Muscle layer of duodenum (tissue), 2 donors: ENCODE measurements at regions not wholly inside any gene's neighbourhood (a gene's known extent, or its start where the extent isn't known, plus 50 kb on each side); places are given as distances from the start of the nearest gene placed in this dataset.
"Not testable (repeated sequence)": the region's sequence is repeated elsewhere in the genome, so short reads cannot be mapped to it uniquely, and the experiment has no call there.

Experiments used
- H3K27ac ChIP-seq: one replicate; pipeline ENCODE4 v1.7.0; 2013; ENCODE audit warnings: mild to moderate bottlenecking, low read length
- H3K27me3 ChIP-seq: one replicate; pipeline ENCODE4 v1.7.0; 2013; ENCODE audit warnings: low read depth, mild to moderate bottlenecking, control low read depth, low read length
- H3K36me3 ChIP-seq, 2 donors: one replicate each; pipeline ENCODE4 v1.7.0; 2013; ENCODE audit warnings: low read length in 2 of 2, control low read depth in 1 of 2, mild to moderate bottlenecking in 1 of 2; ENCODE audit not compliant: insufficient read depth in 2 of 2, control insufficient read depth in 1 of 2
- H3K4me1 ChIP-seq, 2 donors: one replicate each; pipeline ENCODE4 v1.7.0; 2013; ENCODE audit warnings: low read length in 2 of 2, mild to moderate bottlenecking in 2 of 2, control low read depth in 1 of 2, moderate library complexity in 1 of 2; ENCODE audit not compliant: insufficient read depth in 2 of 2, control insufficient read depth in 1 of 2
- H3K4me3 ChIP-seq, 2 donors: one replicate each; pipeline ENCODE4 v1.7.0; 2013; ENCODE audit warnings: low read length in 2 of 2, low read depth in 1 of 2, mild to moderate bottlenecking in 1 of 2
- H3K9me3 ChIP-seq, 2 donors: one replicate each; pipeline ENCODE4 v1.7.0; 2013; ENCODE audit warnings: low read length in 2 of 2, control low read depth in 1 of 2, mild to moderate bottlenecking in 1 of 2; ENCODE audit not compliant: control insufficient read depth in 1 of 2
- donor health status: healthy.

DNA sequence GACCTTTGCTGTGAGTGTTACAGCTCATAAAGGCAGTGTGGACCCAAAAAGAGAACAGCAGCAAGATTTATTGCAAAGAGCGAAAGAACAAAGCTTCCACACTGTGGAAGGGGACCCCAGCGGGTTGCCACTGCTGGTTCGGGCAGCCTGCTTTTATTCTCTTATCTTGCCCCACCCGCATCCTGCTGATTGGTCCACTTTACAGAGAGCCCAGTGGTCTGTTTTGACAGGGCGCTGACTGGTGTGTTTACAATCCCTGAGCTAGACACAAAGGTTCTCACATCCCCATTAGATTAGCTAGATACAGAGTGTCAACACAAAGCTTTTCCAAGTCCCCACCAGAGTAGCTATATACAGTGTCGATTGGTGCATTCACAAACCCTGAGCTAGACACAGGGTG lies 1187.5 kb downstream of the NXPH1 start:
- H3K9me3 ChIP-seq, H3K27me3 ChIP-seq, H3K4me1 ChIP-seq, H3K36me3 ChIP-seq, H3K4me3 ChIP-seq, H3K27ac ChIP-seq: not testable (repeated sequence)

DNA sequence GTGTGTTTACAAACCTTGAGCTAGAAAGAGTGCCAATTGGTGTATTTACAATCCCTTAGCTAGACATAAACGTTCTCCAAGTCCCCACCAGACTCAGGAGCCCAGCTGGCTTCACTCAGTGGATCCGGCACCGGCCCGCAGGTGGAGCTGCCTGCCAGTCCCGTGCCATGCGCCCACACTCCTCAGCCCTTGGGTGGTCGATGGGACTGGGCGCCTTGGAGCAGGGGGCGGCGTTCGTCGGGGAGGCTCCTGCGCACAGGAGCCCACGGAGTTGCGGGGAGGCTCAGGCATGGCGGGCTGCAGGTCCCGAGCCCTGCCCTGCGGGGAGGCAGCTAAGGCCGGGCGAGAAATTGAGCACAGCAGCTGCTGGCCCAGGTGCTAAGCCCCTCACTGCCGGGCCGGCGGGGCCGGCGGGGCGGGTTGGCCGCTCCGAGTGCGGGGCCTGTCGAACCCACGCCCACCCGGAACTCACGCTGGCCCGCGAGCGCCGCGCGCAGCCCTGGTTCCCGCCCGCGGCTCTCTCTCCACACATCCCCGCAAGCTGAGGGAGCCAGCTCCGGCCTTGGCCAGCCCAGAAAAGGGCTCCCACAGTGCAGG lies 1188.0 kb downstream of the NXPH1 start:
- H3K9me3 ChIP-seq, H3K36me3 ChIP-seq, H3K4me3 ChIP-seq, H3K4me1 ChIP-seq, H3K27me3 ChIP-seq, H3K27ac ChIP-seq: not testable (repeated sequence)

DNA sequence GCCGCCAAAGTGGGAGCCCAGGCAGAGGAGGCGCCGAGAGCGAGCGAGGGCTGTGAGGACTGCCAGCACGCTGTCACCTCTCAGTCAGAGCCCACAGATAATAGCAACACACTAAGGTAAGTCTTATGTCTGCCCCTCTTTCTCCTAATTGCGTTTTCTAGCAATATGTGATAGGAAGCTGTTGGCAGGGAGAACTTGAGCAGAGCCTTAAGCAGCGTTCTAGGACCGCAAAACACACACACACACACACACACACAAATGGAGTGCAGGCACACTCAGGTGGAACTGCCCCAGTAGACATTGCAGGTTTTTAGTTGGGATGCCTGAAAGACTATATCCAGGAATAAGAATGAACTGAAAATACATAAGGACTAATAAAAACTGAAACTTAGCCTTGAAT lies 1188.5 kb downstream of the NXPH1 start:
- no peaks in the 10 kb centered on the region for H3K36me3 ChIP-seq
- no peak overlapping the region for H3K4me3 ChIP-seq
- H3K27me3 ChIP-seq = no peaks in the 10 kb centered on the region
- no peak overlapping the region for H3K27ac ChIP-seq
- peaks cover 0 to 3% of the 10 kb centered on the region in 2 donors for H3K9me3 ChIP-seq
- H3K4me1 ChIP-seq = no peaks in the 10 kb centered on the region

DNA sequence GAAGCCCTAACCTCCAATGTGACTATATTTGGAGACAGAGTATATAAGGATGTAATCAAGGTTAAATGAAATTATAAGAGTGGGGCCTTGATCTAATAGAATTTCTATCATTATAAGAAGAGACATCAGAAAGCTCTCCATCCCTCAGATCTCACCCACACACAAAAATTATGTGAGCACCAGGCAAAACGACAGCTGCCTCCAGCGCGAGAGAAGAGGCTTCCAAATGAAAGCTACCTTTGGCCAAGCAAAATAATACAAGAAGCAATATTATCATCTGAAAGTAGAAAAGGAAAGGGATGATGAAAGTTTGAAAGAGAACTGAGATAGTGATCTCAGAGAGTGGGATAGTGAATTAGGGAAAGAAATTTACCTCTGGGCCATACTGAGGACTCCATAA lies 1192.5 kb downstream of the NXPH1 start:
- H3K27me3 ChIP-seq = no peaks in the 10 kb centered on the region
- no peaks in the 10 kb centered on the region for H3K4me1 ChIP-seq
- H3K4me3 ChIP-seq = no peak overlapping the region
- no peak overlapping the region for H3K27ac ChIP-seq
- H3K9me3 ChIP-seq = peaks cover 0 to 3% of the 10 kb centered on the region in 2 donors
- H3K36me3 ChIP-seq = no peaks in the 10 kb centered on the region

DNA sequence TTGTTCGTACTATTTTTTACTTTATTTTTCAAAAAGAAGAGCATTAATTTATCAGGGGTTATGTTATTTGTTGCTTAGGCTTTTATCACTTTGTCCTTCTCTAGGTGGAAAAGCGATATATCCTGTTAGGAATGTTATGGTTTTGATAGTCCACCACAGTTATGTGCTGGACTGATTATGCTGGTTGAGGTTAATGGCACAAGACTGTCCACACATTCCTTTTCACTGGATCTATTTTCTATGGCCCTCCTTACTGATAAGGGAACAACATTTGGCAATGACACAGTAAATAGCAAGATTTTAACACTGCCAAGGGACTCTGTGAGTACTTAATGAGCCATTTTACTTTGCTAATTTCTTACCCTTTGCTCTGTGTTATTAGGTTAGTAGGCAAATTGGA lies 1212.3 kb downstream of the NXPH1 start:
- H3K4me3 ChIP-seq = no peak overlapping the region
- no peaks in the 10 kb centered on the region for H3K27me3 ChIP-seq
- H3K4me1 ChIP-seq = no peaks in the 10 kb centered on the region
- H3K27ac ChIP-seq = no peak overlapping the region
- no peaks in the 10 kb centered on the region for H3K9me3 ChIP-seq
- no peaks in the 10 kb centered on the region for H3K36me3 ChIP-seq

DNA sequence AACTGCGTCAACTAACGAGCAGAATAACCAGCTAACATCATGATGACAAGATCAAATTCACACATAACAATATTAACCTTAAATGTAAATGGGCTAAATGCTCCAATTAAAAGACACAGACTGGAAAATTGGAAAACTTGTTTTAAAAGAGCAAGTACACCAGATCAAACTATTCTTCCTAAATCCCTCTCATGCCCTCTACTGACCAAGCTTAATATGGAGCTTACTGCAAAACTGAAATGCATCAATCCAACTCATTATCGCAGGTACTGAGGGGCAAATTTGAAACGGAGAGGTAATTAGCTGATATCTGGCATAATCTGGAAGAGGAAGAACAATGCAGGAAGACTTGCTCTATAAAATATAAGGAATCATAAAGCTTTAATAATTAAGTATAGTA lies 1223.8 kb downstream of the NXPH1 start:
- H3K4me1 ChIP-seq = no peaks in the 10 kb centered on the region
- no peak overlapping the region for H3K4me3 ChIP-seq
- no peaks in the 10 kb centered on the region for H3K36me3 ChIP-seq
- H3K27me3 ChIP-seq = no peaks in the 10 kb centered on the region
- no peaks in the 10 kb centered on the region for H3K9me3 ChIP-seq
- H3K27ac ChIP-seq = no peak overlapping the region

DNA sequence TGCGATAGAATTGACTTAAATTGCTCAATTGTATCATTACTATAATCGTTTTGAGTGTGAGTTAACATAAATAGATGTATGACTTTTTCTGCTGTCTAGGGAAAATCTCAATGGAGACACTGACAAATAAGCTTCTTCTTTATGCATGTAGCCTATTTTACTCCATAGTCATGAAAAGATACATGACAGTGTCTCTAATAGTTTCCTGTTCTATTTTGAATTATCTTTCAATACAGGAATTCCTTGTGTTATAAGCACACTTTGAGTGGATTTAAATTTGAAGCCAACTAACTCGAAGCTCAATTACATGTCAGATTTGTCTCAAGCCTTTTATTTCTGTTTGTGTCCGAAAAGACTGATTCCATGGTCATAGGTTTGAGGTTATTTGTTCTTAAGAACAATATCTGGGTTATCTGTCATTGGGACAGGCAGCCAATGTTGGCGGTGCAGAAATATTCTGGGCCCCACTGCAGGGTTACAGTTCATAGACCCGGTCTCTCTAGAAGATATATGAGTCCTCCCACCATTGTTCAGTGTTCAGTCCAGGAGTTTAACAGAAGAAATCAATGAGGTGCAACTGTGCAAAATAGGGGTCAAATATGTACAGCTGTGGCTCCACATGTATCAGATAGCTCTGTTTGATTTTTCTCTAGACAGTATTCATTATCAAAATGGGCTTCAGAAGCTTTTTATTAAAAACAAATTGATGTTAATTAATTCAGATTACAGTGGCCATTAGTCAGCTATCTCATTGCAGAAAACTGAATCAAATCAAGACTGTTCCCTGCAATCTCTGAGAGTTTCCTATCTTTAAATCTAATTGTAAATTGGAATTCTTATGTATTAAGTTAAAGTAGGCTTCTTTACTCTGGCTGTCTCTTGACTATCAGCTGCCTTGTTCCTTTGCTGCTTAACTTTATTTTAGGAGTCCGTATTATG lies 1238.8 kb downstream of the NXPH1 start:
- Histone ChIP-seq H3K27ac (no peak overlapping the region), H3K4me3 (no peak overlapping the region), H3K4me1 (no peaks in the 10 kb centered on the region), H3K27me3 (no peaks in the 10 kb centered on the region), H3K9me3 (peaks cover 0 to 3% of the 10 kb centered on the region in 2 donors), H3K36me3 (no peaks in the 10 kb centered on the region)

DNA sequence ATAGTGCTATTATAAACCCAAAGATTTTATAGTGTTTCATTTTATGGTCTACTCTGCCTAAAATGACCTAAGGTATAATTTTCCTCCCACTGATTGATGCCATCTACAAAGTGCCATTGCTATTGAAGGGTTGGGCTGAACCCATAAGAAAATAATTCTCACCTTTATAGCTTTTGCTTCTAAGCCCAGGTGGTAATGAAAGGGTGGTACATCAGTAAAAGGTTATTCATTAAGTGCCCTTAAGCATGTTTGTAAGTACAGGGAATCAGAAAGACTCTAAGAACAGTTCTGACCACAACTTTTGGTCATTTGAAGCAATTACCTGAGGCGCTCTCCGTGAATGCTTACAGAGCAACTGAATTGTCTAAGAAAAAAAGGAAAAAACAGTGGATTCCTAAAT lies 1247.3 kb downstream of the NXPH1 start:
- H3K9me3 ChIP-seq = peaks cover 0 to 3% of the 10 kb centered on the region in 2 donors
- H3K27me3 ChIP-seq = no peaks in the 10 kb centered on the region
- H3K27ac ChIP-seq = no peak overlapping the region
- H3K4me1 ChIP-seq = no peaks in the 10 kb centered on the region
- H3K4me3 ChIP-seq = no peak overlapping the region
- no peaks in the 10 kb centered on the region for H3K36me3 ChIP-seq

DNA sequence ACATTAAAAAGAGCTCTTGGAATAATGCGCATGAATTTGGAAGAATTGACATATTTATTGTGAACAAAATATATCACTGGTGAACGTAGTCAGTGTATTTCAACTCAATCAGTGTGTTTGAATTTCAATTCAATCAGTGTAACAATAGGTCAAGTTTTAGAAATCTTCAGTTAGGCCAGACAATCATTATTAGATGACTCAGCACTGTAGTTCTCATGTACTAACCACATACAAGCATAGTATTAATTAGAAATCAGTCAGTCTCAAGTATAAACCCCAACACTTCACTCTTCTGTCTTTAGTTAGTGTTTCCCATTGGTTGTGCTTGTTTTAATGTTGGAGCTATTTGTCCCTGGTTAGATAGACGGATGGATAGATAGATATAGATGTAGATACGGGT lies 1247.9 kb downstream of the NXPH1 start:
- Histone ChIP-seq H3K4me1 (no peaks in the 10 kb centered on the region), H3K27me3 (no peaks in the 10 kb centered on the region), H3K27ac (no peak overlapping the region), H3K9me3 (peaks cover 0 to 3% of the 10 kb centered on the region in 2 donors), H3K36me3 (no peaks in the 10 kb centered on the region), H3K4me3 (no peak overlapping the region)

DNA sequence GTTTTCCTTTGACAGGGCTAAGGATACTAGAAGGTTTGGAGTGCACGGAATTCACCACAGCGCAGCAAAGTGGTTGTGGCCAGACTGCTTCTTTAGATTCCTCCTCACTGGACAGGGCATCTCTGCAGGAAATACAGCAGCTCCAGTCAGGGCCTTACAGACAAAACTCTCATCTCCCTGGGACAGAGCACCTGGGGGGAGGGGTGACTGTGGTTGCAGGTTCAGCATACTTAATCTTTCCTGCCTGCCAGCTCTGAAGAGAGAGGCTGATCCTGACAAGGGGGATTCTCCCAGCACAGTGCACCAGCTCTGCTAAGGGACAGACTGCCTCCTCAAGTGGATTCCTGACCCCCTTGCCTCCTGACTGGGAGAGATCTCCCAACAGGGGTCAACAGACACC lies 1257.9 kb downstream of the NXPH1 start:
- Histone ChIP-seq H3K4me3 (no peak overlapping the region), H3K27ac (no peak overlapping the region), H3K36me3 (no peaks in the 10 kb centered on the region), H3K9me3 (peaks cover 0 to 2% of the 10 kb centered on the region in 2 donors), H3K4me1 (no peaks in the 10 kb centered on the region), H3K27me3 (no peaks in the 10 kb centered on the region)

DNA sequence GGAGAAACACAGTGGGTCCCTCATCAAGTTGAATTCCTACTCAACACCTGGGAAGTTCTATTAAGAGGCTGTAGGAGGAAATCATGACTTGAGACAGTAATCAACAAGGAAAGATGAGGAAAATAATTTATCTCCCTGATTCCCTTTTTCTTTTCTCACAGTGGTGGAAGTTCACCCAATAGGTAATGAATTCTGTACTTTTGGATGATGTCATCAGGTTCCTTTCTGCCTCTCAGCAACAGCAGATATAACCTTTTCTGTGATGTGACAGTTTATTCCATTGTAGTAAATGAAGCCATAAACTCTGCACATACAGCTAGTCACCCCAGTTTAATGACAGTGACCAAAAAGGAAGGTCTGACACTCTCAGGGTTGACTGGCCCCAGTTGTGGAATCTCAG lies 1265.0 kb downstream of the NXPH1 start:
- Histone ChIP-seq H3K4me1 (no peaks in the 10 kb centered on the region), H3K36me3 (no peaks in the 10 kb centered on the region), H3K4me3 (no peak overlapping the region), H3K9me3 (peaks cover 0 to 3% of the 10 kb centered on the region in 2 donors), H3K27me3 (no peaks in the 10 kb centered on the region), H3K27ac (no peak overlapping the region)
